AG04450 (cell line): ENCODE measurements at regions not wholly inside any gene's neighbourhood (a gene's known extent, or its start where the extent isn't known, plus 50 kb on each side); places are given as distances from the start of the nearest gene placed in this dataset.

Experiments used
- CTCF ChIA-PET: fragments of 300-600, 350-600 bp; formaldehyde crosslinking; extraction: SDS; loops from one replicate; lab custom pipeline; 2022; ENCODE audit warnings: antibody characterized with exemption, inconsistent platforms; lab: Charles Lee
- POLR2A ChIA-PET: fragments of 350-600 bp; formaldehyde crosslinking; extraction: SDS; loops from one replicate; lab custom pipeline; 2021; ENCODE audit warnings: antibody characterized with exemption, inconsistent platforms; lab: Yijun Ruan, JAX
- DNase-seq: peaks from one replicate; pipeline ENCODE4 v3.0.0-alpha.2; 2011; ENCODE audit warnings: low read depth, low spot score
- H3K27ac ChIP-seq: one replicate; pipeline ENCODE4 v1.5.1; 2012; ENCODE audit warnings: low read depth, low read length, control low read depth
- H3K27me3 ChIP-seq: one replicate; pipeline ENCODE4 v1.6.0; 2012; ENCODE audit warnings: low read length; ENCODE audit not compliant: control insufficient read depth, insufficient read depth
- H3K4me3 ChIP-seq: 2 replicates; pipeline ENCODE4 v1.5.1; 2011; ENCODE audit warnings: mild to moderate bottlenecking, low read depth, low read length, control low read depth
- H3K9me3 ChIP-seq: 2 replicates; pipeline ENCODE4 v1.5.1; 2012; ENCODE audit warnings: low read length; ENCODE audit not compliant: control insufficient read depth, insufficient read depth
- TF ChIP-seq, protein P1 (sequence below): IDR thresholded peaks from 2 replicates; pipeline ENCODE4 v1.5.1; 2011; ENCODE audit warnings: low read depth, low read length, control low read depth, inconsistent platforms

DNA sequence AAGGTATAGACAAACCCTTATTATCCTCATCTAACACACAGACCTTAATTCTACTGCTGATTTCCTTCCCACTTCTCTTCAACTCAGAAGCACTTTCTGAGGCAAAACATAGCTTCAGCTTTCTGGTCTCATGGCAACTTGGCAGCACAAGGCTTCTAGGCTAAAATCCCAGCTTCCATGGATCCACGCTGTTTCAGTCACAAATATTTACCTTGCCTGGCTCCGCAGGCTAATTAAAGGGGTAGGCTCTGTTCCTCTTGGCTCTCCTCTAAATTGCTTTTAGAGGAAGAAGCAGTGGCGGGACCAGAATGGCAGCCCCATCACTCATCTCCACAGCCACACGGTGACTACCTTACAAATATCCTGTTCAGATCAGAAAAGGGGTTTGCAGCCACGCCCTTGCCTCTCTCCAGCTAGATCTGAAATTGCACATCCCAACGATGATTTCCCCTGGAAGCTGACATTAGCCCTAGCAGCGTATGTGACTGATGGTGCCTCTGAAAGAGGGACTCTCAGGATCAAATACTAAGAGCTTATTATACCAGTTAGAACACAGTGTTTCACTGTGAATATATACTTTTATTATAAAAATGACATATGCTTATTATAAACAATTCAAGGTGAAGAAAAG lies 221.5 kb upstream of the NUDT4 start:
- no peak for DNase-seq
- no peaks in the 10 kb centered on the region for H3K9me3 ChIP-seq
- H3K4me3 ChIP-seq: no peak overlapping the region
- no peak overlapping the region for H3K27ac ChIP-seq
- ChIA-PET POLR2A (no interaction called here), CTCF (no interaction called here)
- H3K27me3 ChIP-seq: no peaks in the 10 kb centered on the region
- TF ChIP-seq, protein P1, sequence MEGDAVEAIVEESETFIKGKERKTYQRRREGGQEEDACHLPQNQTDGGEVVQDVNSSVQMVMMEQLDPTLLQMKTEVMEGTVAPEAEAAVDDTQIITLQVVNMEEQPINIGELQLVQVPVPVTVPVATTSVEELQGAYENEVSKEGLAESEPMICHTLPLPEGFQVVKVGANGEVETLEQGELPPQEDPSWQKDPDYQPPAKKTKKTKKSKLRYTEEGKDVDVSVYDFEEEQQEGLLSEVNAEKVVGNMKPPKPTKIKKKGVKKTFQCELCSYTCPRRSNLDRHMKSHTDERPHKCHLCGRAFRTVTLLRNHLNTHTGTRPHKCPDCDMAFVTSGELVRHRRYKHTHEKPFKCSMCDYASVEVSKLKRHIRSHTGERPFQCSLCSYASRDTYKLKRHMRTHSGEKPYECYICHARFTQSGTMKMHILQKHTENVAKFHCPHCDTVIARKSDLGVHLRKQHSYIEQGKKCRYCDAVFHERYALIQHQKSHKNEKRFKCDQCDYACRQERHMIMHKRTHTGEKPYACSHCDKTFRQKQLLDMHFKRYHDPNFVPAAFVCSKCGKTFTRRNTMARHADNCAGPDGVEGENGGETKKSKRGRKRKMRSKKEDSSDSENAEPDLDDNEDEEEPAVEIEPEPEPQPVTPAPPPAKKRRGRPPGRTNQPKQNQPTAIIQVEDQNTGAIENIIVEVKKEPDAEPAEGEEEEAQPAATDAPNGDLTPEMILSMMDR: no peak

DNA sequence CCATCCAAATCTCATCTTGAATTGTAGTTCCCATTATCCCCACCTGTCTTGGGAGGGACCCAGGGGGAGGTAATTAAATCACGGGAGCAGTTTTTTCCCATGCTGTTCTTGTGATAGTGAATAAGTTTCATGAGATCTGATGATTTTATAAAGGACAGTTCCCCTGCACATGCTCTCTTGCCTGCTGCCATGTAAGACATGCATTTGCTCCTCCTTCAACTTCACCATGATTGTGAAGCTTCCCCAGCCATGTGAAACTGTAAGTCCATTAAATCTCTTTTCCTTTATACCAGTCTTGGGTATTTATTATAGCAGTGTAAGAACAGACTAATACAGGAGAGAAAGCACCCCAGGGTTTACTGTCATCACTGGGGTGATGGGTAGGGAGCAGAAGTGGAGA lies 220.4 kb upstream of the NUDT4 start:
- no peak overlapping the region for H3K4me3 ChIP-seq
- no peak overlapping the region for H3K27ac ChIP-seq
- POLR2A ChIA-PET: no interaction called here
- no peaks in the 10 kb centered on the region for H3K27me3 ChIP-seq
- TF ChIP-seq, protein P1: no peak
- CTCF ChIA-PET: no interaction called here
- H3K9me3 ChIP-seq: no peaks in the 10 kb centered on the region
- DNase-seq: no peak

DNA sequence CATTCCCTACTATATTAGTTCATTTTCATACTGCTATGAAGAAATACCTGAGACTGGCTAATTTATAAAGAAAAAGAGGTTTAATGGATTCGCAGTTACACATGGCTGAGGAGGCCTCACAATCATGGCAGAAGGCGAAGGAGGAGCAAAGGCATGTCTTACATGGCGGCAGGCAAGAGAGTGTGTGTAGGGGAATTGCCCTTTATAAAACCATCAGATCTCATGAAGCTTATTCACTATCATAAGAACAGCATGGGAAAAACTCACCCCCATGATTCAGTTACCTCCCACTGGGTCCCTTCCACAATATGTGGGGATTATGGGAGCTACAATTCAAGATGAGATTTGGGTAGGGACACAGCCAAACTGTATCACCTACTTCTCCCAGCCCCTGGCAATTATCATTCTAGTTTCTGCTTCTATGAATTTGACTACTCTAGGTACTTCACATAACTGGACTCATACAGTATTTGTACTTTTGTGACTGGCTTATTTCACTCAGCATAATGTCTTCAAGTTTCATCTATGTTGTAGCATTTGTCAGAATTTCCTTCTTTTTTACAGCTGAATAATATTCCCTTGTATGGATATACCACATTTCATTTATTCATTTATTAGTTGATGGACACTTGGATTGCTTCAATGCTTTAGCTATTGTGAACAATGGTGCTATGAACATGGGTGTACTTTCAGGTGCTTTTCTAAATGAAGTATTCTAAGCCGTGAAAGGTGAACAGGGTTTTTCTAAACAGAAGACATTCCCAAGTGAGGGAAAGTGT lies 219.5 kb upstream of the NUDT4 start:
- DNase-seq: no peak
- no peak overlapping the region for H3K27ac ChIP-seq
- no peak overlapping the region for H3K4me3 ChIP-seq
- H3K9me3 ChIP-seq: no peaks in the 10 kb centered on the region
- ChIA-PET POLR2A (no interaction called here), CTCF (no interaction called here)
- H3K27me3 ChIP-seq: no peaks in the 10 kb centered on the region
- TF ChIP-seq, protein P1: no peak

DNA sequence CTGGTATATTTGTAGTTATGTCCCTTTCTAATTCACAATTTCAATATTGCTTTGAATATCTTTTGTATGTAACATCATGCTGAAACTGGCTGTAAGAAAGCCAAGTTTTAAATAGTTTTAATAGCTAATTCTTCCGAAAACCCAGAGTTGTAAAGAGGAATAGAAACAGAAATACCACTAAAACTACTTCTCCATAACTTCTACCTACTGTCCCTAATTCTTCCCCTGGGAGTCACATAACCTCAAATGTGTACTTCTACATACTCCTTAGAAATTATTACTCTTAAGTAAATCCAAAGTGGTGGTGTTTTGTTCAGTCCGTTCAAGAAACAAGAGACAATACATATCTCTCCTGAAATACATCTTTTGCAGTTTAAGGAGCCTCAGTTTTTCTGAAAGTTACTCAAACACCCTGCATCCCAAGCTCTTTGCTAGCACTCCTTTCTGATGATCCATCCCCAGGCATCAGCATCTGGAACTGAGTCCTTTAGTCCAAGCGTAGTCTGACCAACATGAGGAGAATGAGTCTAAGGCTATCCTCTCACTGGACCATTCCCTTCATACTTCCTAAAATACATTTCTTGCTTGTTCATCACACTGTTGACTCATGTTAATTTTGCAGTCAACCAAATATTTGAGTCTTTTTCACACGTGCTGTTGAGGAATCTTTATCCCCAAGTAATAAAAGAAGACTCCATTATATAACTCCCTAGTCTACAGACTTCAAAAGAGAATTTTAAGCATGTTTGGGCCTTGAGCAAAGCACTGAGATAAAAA lies 214.3 kb upstream of the NUDT4 start:
- Histone ChIP-seq H3K27ac (no peak overlapping the region), H3K9me3 (no peaks in the 10 kb centered on the region), H3K4me3 (no peak overlapping the region), H3K27me3 (no peaks in the 10 kb centered on the region)
- DNase-seq: peak; percentile 72
- TF ChIP-seq, protein P1: no peak
- CTCF ChIA-PET: no interaction called here
- POLR2A ChIA-PET: no interaction called here
